ENCODE measurements at regions not wholly inside any gene's neighbourhood (a gene's known extent, or its start where the extent isn't known, plus 50 kb on each side); places are given as distances from the start of the nearest gene placed in this dataset.

- no peak for TF ChIP-seq CTCF (IDR thresholded peaks at IDR 0.05)
- no peak overlapping the region for H2AFZ ChIP-seq (ENCODE audit: insufficient read depth, low read depth, low read length, poor library complexity, severe bottlenecking)
- no peak overlapping the region for H3K9ac ChIP-seq (ENCODE audit: insufficient read depth, low read length, poor library complexity, severe bottlenecking)
- intact Hi-C loops (cut with micrococcal nuclease): no loop called here
- H4K20me1 ChIP-seq (ENCODE audit: insufficient read depth, low read length): no peaks in the 10 kb centered on the region
- H3K4me1 ChIP-seq (ENCODE audit: control insufficient read depth in 1 of 2, insufficient read depth in 2 of 2, low read length in 2 of 2): no peaks in the 10 kb centered on the region
- no peaks in the 10 kb centered on the region for H3K36me3 ChIP-seq (replicated peaks in 1 of 2; ENCODE audit: control insufficient read depth in 1 of 2, insufficient read depth in 2 of 2, low read length in 2 of 2)
- H3K27ac ChIP-seq (ENCODE audit: low read depth in 1 of 2, low read length in 2 of 2): no peak overlapping the region
- peaks cover 2 to 6% (median 3%) of the 10 kb centered on the region in 3 donors for H3K27me3 Mint-ChIP-seq (ENCODE audit: low read depth in 3 of 3)
- no peaks in the 10 kb centered on the region for H3K79me2 ChIP-seq (ENCODE audit: insufficient read depth, low read length)
- no peak overlapping the region for H3K4me3 ChIP-seq (replicated peaks in 1 of 3; ENCODE audit: low read depth in 2 of 3, low read length in 3 of 3)
- no peaks in the 10 kb centered on the region for H3K9me3 ChIP-seq (replicated peaks in 1 of 2; ENCODE audit: control insufficient read depth in 1 of 2, insufficient read depth in 1 of 2, low read length in 2 of 2)
- WGBS (ENCODE audit: insufficient coverage): no CpG with 5 or more reads among the region's 1 CpG
- no peak overlapping the region for H3K4me2 ChIP-seq (replicated peaks; ENCODE audit: extremely low read depth, low read length, poor library complexity, severe bottlenecking)
- no peaks in the 10 kb centered on the region for H3K4me1 Mint-ChIP-seq
- no peak overlapping the region for H3K27ac Mint-ChIP-seq
- H3K9me3 Mint-ChIP-seq: peaks cover 0 to 2% (median 0%) of the 10 kb centered on the region in 7 donors
- H3K36me3 Mint-ChIP-seq: no peaks in the 10 kb centered on the region
- no peak for DNase-seq
- H3K27me3 ChIP-seq (ENCODE audit: control insufficient read depth in 2 of 2, insufficient read depth in 2 of 2, low read length in 2 of 2): no peaks in the 10 kb centered on the region
- H3K4me3 Mint-ChIP-seq: no peak overlapping the region
Measured at GRCh38 chr4:138076561-138076960, 165.6 kb downstream of the SLC7A11 start.

GRCh38 chr4:138070816-138071215, 171.3 kb downstream of the SLC7A11 start:
- no peaks in the 10 kb centered on the region for H3K27me3 ChIP-seq (ENCODE audit: control insufficient read depth in 2 of 2, insufficient read depth in 2 of 2, low read length in 2 of 2)
- H3K4me1 ChIP-seq (ENCODE audit: control insufficient read depth in 1 of 2, insufficient read depth in 2 of 2, low read length in 2 of 2): no peaks in the 10 kb centered on the region
- no peak for DNase-seq
- Mint-ChIP-seq H3K4me3 (no peak overlapping the region), H3K27ac (no peak overlapping the region), H3K36me3 (no peaks in the 10 kb centered on the region), H3K4me1 (no peaks in the 10 kb centered on the region), H3K9me3 (peaks cover 0 to 7% (median 2%) of the 10 kb centered on the region in 7 donors), H3K27me3 (ENCODE audit: low read depth in 3 of 3) (peaks cover 4 to 6% (median 5%) of the 10 kb centered on the region in 3 donors)
- H3K27ac ChIP-seq (ENCODE audit: low read depth in 1 of 2, low read length in 2 of 2): no peak overlapping the region
- H2AFZ ChIP-seq (ENCODE audit: insufficient read depth, low read depth, low read length, poor library complexity, severe bottlenecking): no peak overlapping the region
- intact Hi-C loops (cut with micrococcal nuclease): no loop called here
- H3K36me3 ChIP-seq (replicated peaks in 1 of 2; ENCODE audit: control insufficient read depth in 1 of 2, insufficient read depth in 2 of 2, low read length in 2 of 2): no peaks in the 10 kb centered on the region
- H3K79me2 ChIP-seq (ENCODE audit: insufficient read depth, low read length): no peaks in the 10 kb centered on the region
- no peak overlapping the region for H3K9ac ChIP-seq (ENCODE audit: insufficient read depth, low read length, poor library complexity, severe bottlenecking)
- H3K4me2 ChIP-seq (replicated peaks; ENCODE audit: extremely low read depth, low read length, poor library complexity, severe bottlenecking): no peak overlapping the region
- no peaks in the 10 kb centered on the region for H3K9me3 ChIP-seq (replicated peaks in 1 of 2; ENCODE audit: control insufficient read depth in 1 of 2, insufficient read depth in 1 of 2, low read length in 2 of 2)
- no peak overlapping the region for H3K4me3 ChIP-seq (replicated peaks in 1 of 3; ENCODE audit: low read depth in 2 of 3, low read length in 3 of 3)
- WGBS (ENCODE audit: insufficient coverage): no CpG with 5 or more reads among the region's 2 CpGs
- H4K20me1 ChIP-seq (ENCODE audit: insufficient read depth, low read length): no peaks in the 10 kb centered on the region
- TF ChIP-seq CTCF (IDR thresholded peaks at IDR 0.05): no peak
